HCT116 (cell line): ENCODE measurements at regions not wholly inside any gene's neighbourhood (a gene's known extent, or its start where the extent isn't known, plus 50 kb on each side); places are given as distances from the start of the nearest gene placed in this dataset.

Experiments
- ATAC-seq: fragments of 200-7000 bp; cut with Tn5 transposase; 2 replicates; pipeline ENCODE4 v1.9.1; 2020; ENCODE audit warnings: mild to moderate bottlenecking, moderate library complexity
- BruUV-seq: library from RNA; stranded (reverse); fragments of 400-500 nt; replicated peaks from 2 replicates; lab custom pipeline; 2021; lab: Mats Ljungman, UMichigan
- CTCF ChIA-PET: fragments of 300-600 bp; sonication (Branson Sonifier 250); formaldehyde crosslinking; loops from one replicate; lab custom pipeline; 2021; ENCODE audit warnings: antibody characterized with exemption; lab: Charles Lee
- POLR2A ChIA-PET: fragments of 300-600, 350-600 bp; sonication (Branson Sonifier 250); formaldehyde crosslinking; loops from one replicate; lab custom pipeline; 2021; ENCODE audit warnings: antibody characterized with exemption; lab: Charles Lee
- RAD21 ChIA-PET, 2 experiments: fragments of 300-600 bp; sonication (Branson Sonifier 250); formaldehyde crosslinking; loops; one replicate each; lab custom pipeline; 2023; ENCODE audit warnings: low total read pairs in 2 of 2; ENCODE audit not compliant: uncharacterized antibody in 2 of 2, unreplicated experiment in 2 of 2, low non-redundant PET in 1 of 2; lab: Charles Lee
- DNase-seq: peaks from one replicate; pipeline ENCODE4 v3.0.0-alpha.2; 2010; ENCODE audit warnings: low read depth, low spot score
- H2AFZ ChIP-seq: fragments of 200-600 bp; shearing (Covaris generic), sonication (generic); 2 replicates; pipeline ENCODE4 v1.6.1; 2017; ENCODE audit warnings: low read depth, mixed run types, mixed read lengths, antibody characterized with exemption, low read length; ENCODE audit not compliant: poor library complexity, severe bottlenecking
- H3K27ac ChIP-seq: 2 replicates; pipeline ENCODE4 v1.5.1; 2012; ENCODE audit warnings: low read depth, low read length
- H3K27me3 ChIP-seq: fragments of 200-600 bp; sonication (generic); 2 replicates; pipeline ENCODE4 v1.6.1; 2016; ENCODE audit warnings: mixed run types, low read length, mixed read lengths; ENCODE audit not compliant: insufficient read depth
- H3K36me3 ChIP-seq, 2 experiments: fragments of 200-500 bp in 1 of 2; fragments of 200-600 bp in 1 of 2; sonication (Bioruptor generic) in 1 of 2; sonication (generic) in 1 of 2; 2 replicates each; pipeline versions ENCODE4 v1.5.1 to v1.6.1; 2014 to 2016; ENCODE audit warnings: low read length in 2 of 2, inconsistent platforms in 1 of 2, mixed read lengths in 1 of 2, mixed run types in 1 of 2; ENCODE audit not compliant: insufficient read depth in 2 of 2, control insufficient read depth in 1 of 2
- H3K4me1 ChIP-seq, 2 experiments: fragments of 200-600 bp in 1 of 2; sonication (generic) in 1 of 2; 2 replicates each; pipeline versions ENCODE4 v1.5.1 to v1.6.1; 2012 to 2017; ENCODE audit warnings: low read length in 2 of 2, inconsistent platforms in 1 of 2, mild to moderate bottlenecking in 1 of 2, mixed read lengths in 1 of 2, mixed run types in 1 of 2, moderate library complexity in 1 of 2; ENCODE audit not compliant: insufficient read depth in 2 of 2, control insufficient read depth in 1 of 2
- H3K4me2 ChIP-seq: fragments of 200-600 bp; sonication (generic); 2 replicates; pipeline ENCODE4 v1.6.1; 2017; ENCODE audit warnings: mixed run types, low read length, mixed read lengths
- H3K4me3 ChIP-seq, 2 experiments: fragments of 200-600 bp in 1 of 2; sonication (generic) in 1 of 2; replicated peaks in 1 of 2; 2 replicates each; pipeline ENCODE4 v1.5.1; 2011 to 2016; ENCODE audit warnings: low read length in 2 of 2, control low read depth in 1 of 2, low read depth in 1 of 2, mild to moderate bottlenecking in 1 of 2, mixed read lengths in 1 of 2, mixed run types in 1 of 2
- H3K79me2 ChIP-seq: fragments of 200-600 bp; sonication (generic); 2 replicates; pipeline ENCODE4 v1.6.1; 2017; ENCODE audit warnings: mild to moderate bottlenecking, mixed run types, low read length, moderate library complexity, mixed read lengths; ENCODE audit not compliant: insufficient read depth
- H3K9ac ChIP-seq: fragments of 200-600 bp; sonication (generic); 2 replicates; pipeline ENCODE4 v1.6.1; 2016; ENCODE audit warnings: low read length, mixed read lengths
- H3K9me2 ChIP-seq: fragments of 200-600 bp; sonication (generic), shearing (Covaris generic); 2 replicates; pipeline ENCODE4 v1.6.1; 2017; ENCODE audit warnings: mixed run types, mild to moderate bottlenecking, moderate library complexity; ENCODE audit not compliant: insufficient read depth
- H3K9me3 ChIP-seq, 2 experiments: fragments of 200-500 bp in 1 of 2; fragments of 200-600 bp in 1 of 2; sonication (Bioruptor generic) in 1 of 2; sonication (generic) in 1 of 2; 2 replicates each; pipeline ENCODE4 v1.6.1; 2014 to 2017; ENCODE audit warnings: low read length in 2 of 2, mixed read lengths in 2 of 2, inconsistent platforms in 1 of 2, low read depth in 1 of 2, mild to moderate bottlenecking in 1 of 2, mixed run types in 1 of 2, moderate library complexity in 1 of 2; ENCODE audit not compliant: control insufficient read depth in 1 of 2, insufficient read depth in 1 of 2
- H4K20me1 ChIP-seq: fragments of 200-600 bp; sonication (generic), shearing (Covaris generic); 2 replicates; pipeline ENCODE4 v1.6.1; 2017; ENCODE audit warnings: mixed run types, mild to moderate bottlenecking, moderate library complexity; ENCODE audit not compliant: insufficient read depth
- CEBPB ChIP-seq: IDR thresholded peaks from 2 replicates; pipeline ENCODE4 v1.6.1; 2012; ENCODE audit warnings: low read depth
- CTCF ChIP-seq, 3 experiments: fragments of 200-600 bp in 1 of 3; sonication (generic) in 1 of 3; IDR thresholded peaks in 2 of 3; conservative IDR thresholded peaks in 1 of 3; 2 replicates each; pipeline ENCODE4 v1.5.1; 2012 to 2017; ENCODE audit warnings: low read depth in 2 of 3, low read length in 2 of 3, antibody characterized with exemption in 1 of 3, borderline replicate concordance in 1 of 3, control low read depth in 1 of 3, mild to moderate bottlenecking in 1 of 3, mixed read lengths in 1 of 3, mixed run types in 1 of 3, moderate library complexity in 1 of 3; ENCODE audit not compliant: insufficient read depth in 1 of 3
- JUND ChIP-seq: IDR thresholded peaks from 2 replicates; pipeline ENCODE4 v1.6.1; 2012
- MAX ChIP-seq: IDR thresholded peaks from 2 replicates; pipeline ENCODE4 v1.6.1; 2012
- RAD21 ChIP-seq: IDR thresholded peaks from 2 replicates; pipeline ENCODE4 v1.6.1; 2012; ENCODE audit warnings: low read depth, mild to moderate bottlenecking
- ZFX ChIP-seq: fragments of 450-650 bp; IDR thresholded peaks from 2 replicates; pipeline ENCODE4 v1.6.1; 2017
- intact Hi-C: fragments of 100-400 bp; cut with micrococcal nuclease; formaldehyde crosslinking; loops from 2 replicates; pipeline ENCODE4 v1.10.0; 2022
- TF ChIP-seq, protein P1 (sequence below): IDR thresholded peaks from 2 replicates; pipeline ENCODE4 v1.6.1; 2011; ENCODE audit warnings: mild to moderate bottlenecking, low read length, moderate library complexity; ENCODE audit not compliant: insufficient replicate concordance; ENCODE audit errors: extremely low read depth

- no peak overlapping the region for H3K4me3 ChIP-seq
- POLR2A ChIA-PET: no interaction called here
- ATAC-seq: peak; percentile 55
- H3K9me2 ChIP-seq: no peaks in the 10 kb centered on the region
- CTCF ChIA-PET: no interaction called here
- H3K36me3 ChIP-seq: no peaks in the 10 kb centered on the region
- no peak overlapping the region for H3K4me2 ChIP-seq
- DNase-seq: no peak
- H3K9me3 ChIP-seq: no peaks in the 10 kb centered on the region
- no peaks in the 10 kb centered on the region for H3K27me3 ChIP-seq
- no peak overlapping the region for H3K27ac ChIP-seq
- RAD21 ChIA-PET: no interaction called here
- H3K9ac ChIP-seq: no peak overlapping the region
- no TSS peak for BruUV-seq
- intact Hi-C loops: no loop called here
- no peaks in the 10 kb centered on the region for H3K4me1 ChIP-seq
- no peak for TF ChIP-seq CEBPB
- peak in 1 of 3 experiments; percentile 30; a peak in 1 of 6 replicates for TF ChIP-seq CTCF (IDR thresholded peaks at IDR 0.05 in 2 of 3, conservative IDR thresholded peaks at IDR 0.05 in 1 of 3; ENCODE audit: borderline replicate concordance in 1 of 3, insufficient read depth in 1 of 3, low read depth in 2 of 3, low read length in 2 of 3)
- TF ChIP-seq, all 23 proteins: peak for 1
- Histone ChIP-seq H4K20me1 (no peaks in the 10 kb centered on the region), H2AFZ (no peak overlapping the region), H3K79me2 (no peaks in the 10 kb centered on the region)
Measured at GRCh38 chr18:39835303-39836030, 2119.6 kb upstream of the PIK3C3 start.

DNA sequence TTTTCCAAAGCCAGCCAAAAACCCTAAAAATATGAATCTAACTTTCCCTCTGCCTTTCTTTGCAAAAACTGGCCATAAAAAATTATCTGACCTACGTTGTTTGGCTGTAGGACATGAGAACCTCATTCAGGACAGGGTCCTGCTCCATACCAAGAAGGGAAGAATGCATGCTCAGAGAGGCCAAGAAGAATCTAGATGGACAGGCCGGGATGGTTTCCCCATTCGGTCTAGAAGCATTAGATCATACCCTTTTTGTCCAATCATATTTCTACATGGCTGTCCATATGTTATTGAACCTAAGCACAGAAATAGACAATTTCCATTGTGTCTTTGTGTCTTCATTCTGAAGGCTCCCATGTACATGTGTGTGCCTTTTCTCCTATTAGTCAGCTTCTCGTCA, 2120.4 kb upstream of the PIK3C3 start:
- no peak for ATAC-seq
- ChIA-PET RAD21 (no interaction called here), POLR2A (no interaction called here), CTCF (no interaction called here)
- intact Hi-C loops: no loop called here
- Histone ChIP-seq H3K27me3 (no peaks in the 10 kb centered on the region), H3K4me3 (no peak overlapping the region), H2AFZ (no peak overlapping the region), H3K9me2 (no peaks in the 10 kb centered on the region), H3K4me1 (no peaks in the 10 kb centered on the region), H3K9me3 (no peaks in the 10 kb centered on the region), H3K4me2 (no peak overlapping the region), H4K20me1 (no peaks in the 10 kb centered on the region), H3K79me2 (no peaks in the 10 kb centered on the region), H3K27ac (no peak overlapping the region), H3K9ac (no peak overlapping the region), H3K36me3 (no peaks in the 10 kb centered on the region)
- no TSS peak for BruUV-seq
- TF ChIP-seq CEBPB (no peak), ZFX (no peak), JUND (no peak), RAD21 (no peak), MAX (no peak)
- TF ChIP-seq, protein P1, sequence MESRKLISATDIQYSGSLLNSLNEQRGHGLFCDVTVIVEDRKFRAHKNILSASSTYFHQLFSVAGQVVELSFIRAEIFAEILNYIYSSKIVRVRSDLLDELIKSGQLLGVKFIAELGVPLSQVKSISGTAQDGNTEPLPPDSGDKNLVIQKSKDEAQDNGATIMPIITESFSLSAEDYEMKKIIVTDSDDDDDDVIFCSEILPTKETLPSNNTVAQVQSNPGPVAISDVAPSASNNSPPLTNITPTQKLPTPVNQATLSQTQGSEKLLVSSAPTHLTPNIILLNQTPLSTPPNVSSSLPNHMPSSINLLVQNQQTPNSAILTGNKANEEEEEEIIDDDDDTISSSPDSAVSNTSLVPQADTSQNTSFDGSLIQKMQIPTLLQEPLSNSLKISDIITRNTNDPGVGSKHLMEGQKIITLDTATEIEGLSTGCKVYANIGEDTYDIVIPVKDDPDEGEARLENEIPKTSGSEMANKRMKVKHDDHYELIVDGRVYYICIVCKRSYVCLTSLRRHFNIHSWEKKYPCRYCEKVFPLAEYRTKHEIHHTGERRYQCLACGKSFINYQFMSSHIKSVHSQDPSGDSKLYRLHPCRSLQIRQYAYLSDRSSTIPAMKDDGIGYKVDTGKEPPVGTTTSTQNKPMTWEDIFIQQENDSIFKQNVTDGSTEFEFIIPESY: no peak
- DNase-seq: no peak
